ENCODE measurements at regions not wholly inside any gene's neighbourhood (a gene's known extent, or its start where the extent isn't known, plus 50 kb on each side); places are given as distances from the start of the nearest gene placed in this dataset.

GRCh38 chr15:47337106-47337505, 380.2 kb upstream of the SEMA6D start:
- no peak for TF ChIP-seq EZH2phosphoT487 (conservative IDR thresholded peaks at IDR 0.05; ENCODE audit: low read length)
- no peak for TF ChIP-seq CTCF (IDR thresholded peaks at IDR 0.05; ENCODE audit: insufficient read depth, low read length, poor library complexity, severe bottlenecking)

All from SU-DHL-6 (cell line).